ENCODE measurements at regions not wholly inside any gene's neighbourhood (a gene's known extent, or its start where the extent isn't known, plus 50 kb on each side); places are given as distances from the start of the nearest gene placed in this dataset.
A peak's percentile ranks its signal among the peaks of the same experiment; 100 is the strongest.

DNA sequence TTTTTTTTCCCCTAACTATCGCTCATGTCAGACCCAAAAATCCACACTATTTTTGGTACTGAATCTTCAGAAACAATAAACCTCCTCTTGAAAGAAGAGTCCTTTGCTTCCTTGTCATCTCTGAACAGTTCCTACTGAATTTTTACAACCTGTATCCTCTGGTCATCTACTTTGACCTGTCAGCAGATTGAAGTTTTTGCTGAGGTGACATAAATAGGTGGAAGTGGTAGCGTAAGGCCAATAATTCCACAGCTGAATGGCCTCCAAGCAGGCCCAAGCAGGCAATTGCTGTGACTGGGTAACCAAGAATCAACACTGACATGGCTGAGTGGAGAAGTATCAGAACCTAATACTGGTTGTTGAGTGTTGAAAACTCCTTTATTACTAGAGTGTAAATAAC lies 117.4 kb upstream of the MAGI2 start:
- H3K4me1 ChIP-seq (ENCODE audit: control extremely low read depth in 1 of 4, control insufficient read depth in 4 of 4, insufficient read depth in 4 of 4, low read length in 3 of 4) = no peaks in the 10 kb centered on the region
- ChIA-PET CTCF (no interaction called here), POLR2A (no interaction called here)
- no peaks in the 10 kb centered on the region for H3K36me3 ChIP-seq (ENCODE audit: control insufficient read depth in 4 of 4, insufficient read depth in 4 of 4, low read length in 3 of 4)
- H3K9me3 ChIP-seq (ENCODE audit: control extremely low read depth in 1 of 5, control insufficient read depth in 4 of 5, insufficient read depth in 2 of 5, low read depth in 1 of 5, low read length in 4 of 5) = no peaks in the 10 kb centered on the region
- 94% methylated on average over 2 of the region's 2 CpGs for WGBS (ENCODE audit: insufficient coverage)
- no peak overlapping the region for H3K4me3 ChIP-seq (ENCODE audit: control insufficient read depth in 1 of 7, extremely low read depth in 1 of 7, insufficient read depth in 4 of 7, low read depth in 2 of 7, low read length in 6 of 7)
- H3K27ac ChIP-seq (ENCODE audit: insufficient read depth in 1 of 2, low read depth in 1 of 2, low read length in 2 of 2, poor library complexity in 1 of 2, severe bottlenecking in 2 of 2) = no peak overlapping the region
- DNase-seq = no peak
- H3K27me3 ChIP-seq (replicated peaks in 2 of 5; ENCODE audit: control insufficient read depth in 4 of 5, insufficient read depth in 5 of 5, low read length in 4 of 5) = no peaks in the 10 kb centered on the region

GRCh38 chr7:79563821-79564522 lies 110.5 kb upstream of the MAGI2 start:
- Histone ChIP-seq H3K27me3 (replicated peaks in 2 of 5; ENCODE audit: control insufficient read depth in 4 of 5, insufficient read depth in 5 of 5, low read length in 4 of 5) (no peaks in the 10 kb centered on the region), H3K27ac (ENCODE audit: insufficient read depth in 1 of 2, low read depth in 1 of 2, low read length in 2 of 2, poor library complexity in 1 of 2, severe bottlenecking in 2 of 2) (no peak overlapping the region), H3K4me1 (ENCODE audit: control extremely low read depth in 1 of 4, control insufficient read depth in 4 of 4, insufficient read depth in 4 of 4, low read length in 3 of 4) (no peaks in the 10 kb centered on the region), H3K4me3 (ENCODE audit: control insufficient read depth in 1 of 7, extremely low read depth in 1 of 7, insufficient read depth in 4 of 7, low read depth in 2 of 7, low read length in 6 of 7) (no peak overlapping the region), H3K36me3 (ENCODE audit: control insufficient read depth in 4 of 4, insufficient read depth in 4 of 4, low read length in 3 of 4) (no peaks in the 10 kb centered on the region), H3K9me3 (ENCODE audit: control extremely low read depth in 1 of 5, control insufficient read depth in 4 of 5, insufficient read depth in 2 of 5, low read depth in 1 of 5, low read length in 4 of 5) (no peaks in the 10 kb centered on the region)
- CTCF ChIA-PET = no interaction called here
- WGBS (ENCODE audit: insufficient coverage) = no CpG with 5 or more reads among the region's 2 CpGs
- POLR2A ChIA-PET = no interaction called here
- DNase-seq = no peak

DNA sequence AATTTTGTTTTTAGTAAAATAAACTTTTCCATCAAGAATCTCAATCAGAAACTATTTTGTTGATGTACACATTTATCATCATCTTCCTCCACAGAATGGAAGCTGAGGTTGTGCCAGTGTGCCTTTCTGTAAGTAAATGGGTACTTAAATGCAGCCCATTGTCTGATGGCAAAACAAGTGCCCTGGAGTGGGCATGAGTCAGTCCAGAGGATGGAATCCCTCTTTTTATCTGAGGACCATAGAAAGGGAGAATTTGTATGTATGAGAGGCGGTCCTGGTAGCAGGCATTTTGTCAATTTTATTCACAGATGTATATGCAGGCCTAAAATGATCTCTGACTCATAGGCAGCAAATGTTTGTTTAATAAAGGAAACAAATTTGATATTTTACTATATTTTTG lies 102.1 kb upstream of the MAGI2 start:
- ChIA-PET CTCF (no interaction called here), POLR2A (no interaction called here)
- no CpG with 5 or more reads among the region's 1 CpG for WGBS (ENCODE audit: insufficient coverage)
- H3K27ac ChIP-seq (ENCODE audit: insufficient read depth in 1 of 2, low read depth in 1 of 2, low read length in 2 of 2, poor library complexity in 1 of 2, severe bottlenecking in 2 of 2) = no peak overlapping the region
- no peak overlapping the region for H3K4me3 ChIP-seq (ENCODE audit: control insufficient read depth in 1 of 7, extremely low read depth in 1 of 7, insufficient read depth in 4 of 7, low read depth in 2 of 7, low read length in 6 of 7)
- H3K4me1 ChIP-seq (ENCODE audit: control extremely low read depth in 1 of 4, control insufficient read depth in 4 of 4, insufficient read depth in 4 of 4, low read length in 3 of 4) = no peaks in the 10 kb centered on the region
- H3K36me3 ChIP-seq (ENCODE audit: control insufficient read depth in 4 of 4, insufficient read depth in 4 of 4, low read length in 3 of 4) = no peaks in the 10 kb centered on the region
- H3K9me3 ChIP-seq (ENCODE audit: control extremely low read depth in 1 of 5, control insufficient read depth in 4 of 5, insufficient read depth in 2 of 5, low read depth in 1 of 5, low read length in 4 of 5) = no peaks in the 10 kb centered on the region
- H3K27me3 ChIP-seq (replicated peaks in 2 of 5; ENCODE audit: control insufficient read depth in 4 of 5, insufficient read depth in 5 of 5, low read length in 4 of 5) = no peaks in the 10 kb centered on the region
- no peak for DNase-seq

DNA sequence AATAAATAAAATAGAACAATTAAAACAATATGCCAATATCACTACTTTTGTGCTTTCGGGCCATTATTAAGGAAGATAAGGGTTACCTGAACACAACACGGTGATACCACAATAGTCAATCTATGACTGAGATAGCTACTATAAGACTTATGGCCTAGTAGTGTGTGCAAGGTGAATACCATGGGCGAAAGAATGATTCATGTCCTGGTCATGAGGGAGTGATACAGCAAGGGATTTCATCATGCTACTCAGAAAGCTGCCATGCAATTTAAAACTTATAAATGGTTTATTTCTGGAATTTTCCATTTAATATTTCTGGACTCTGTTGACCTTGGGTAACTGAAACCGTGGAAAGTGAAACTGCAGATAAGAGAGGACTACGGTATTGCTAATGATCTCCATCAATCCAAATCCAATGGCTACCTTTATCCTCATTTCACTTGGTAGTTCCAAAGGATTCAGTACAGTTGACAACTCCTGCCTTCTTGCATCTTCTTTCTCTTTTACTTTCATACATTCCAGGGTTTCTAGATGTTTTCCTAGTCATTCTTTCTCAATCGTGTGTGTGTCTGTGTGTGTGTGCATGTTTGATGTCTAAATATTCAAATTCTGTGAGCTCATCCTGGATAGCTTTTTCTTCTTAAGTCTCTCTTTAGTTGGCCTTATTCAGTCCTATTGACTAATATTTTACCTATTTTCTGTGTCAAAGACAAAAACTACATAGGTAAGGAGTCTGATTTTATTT lies 100.5 kb upstream of the MAGI2 start:
- CTCF ChIA-PET = no interaction called here
- 100% methylated on average over 3 of the region's 6 CpGs for WGBS (ENCODE audit: insufficient coverage)
- no peak for DNase-seq
- Histone ChIP-seq H3K27ac (ENCODE audit: insufficient read depth in 1 of 2, low read depth in 1 of 2, low read length in 2 of 2, poor library complexity in 1 of 2, severe bottlenecking in 2 of 2) (no peak overlapping the region), H3K4me1 (ENCODE audit: control extremely low read depth in 1 of 4, control insufficient read depth in 4 of 4, insufficient read depth in 4 of 4, low read length in 3 of 4) (no peaks in the 10 kb centered on the region), H3K4me3 (ENCODE audit: control insufficient read depth in 1 of 7, extremely low read depth in 1 of 7, insufficient read depth in 4 of 7, low read depth in 2 of 7, low read length in 6 of 7) (no peak overlapping the region), H3K9me3 (ENCODE audit: control extremely low read depth in 1 of 5, control insufficient read depth in 4 of 5, insufficient read depth in 2 of 5, low read depth in 1 of 5, low read length in 4 of 5) (no peaks in the 10 kb centered on the region), H3K36me3 (ENCODE audit: control insufficient read depth in 4 of 4, insufficient read depth in 4 of 4, low read length in 3 of 4) (no peaks in the 10 kb centered on the region), H3K27me3 (replicated peaks in 2 of 5; ENCODE audit: control insufficient read depth in 4 of 5, insufficient read depth in 5 of 5, low read length in 4 of 5) (no peaks in the 10 kb centered on the region)
- POLR2A ChIA-PET = no interaction called here

- no peaks in the 10 kb centered on the region for H3K36me3 ChIP-seq (ENCODE audit: control insufficient read depth in 4 of 4, insufficient read depth in 4 of 4, low read length in 3 of 4)
- no peak overlapping the region for H3K27ac ChIP-seq (ENCODE audit: insufficient read depth in 1 of 2, low read depth in 1 of 2, low read length in 2 of 2, poor library complexity in 1 of 2, severe bottlenecking in 2 of 2)
- H3K9me3 ChIP-seq (ENCODE audit: control extremely low read depth in 1 of 5, control insufficient read depth in 4 of 5, insufficient read depth in 2 of 5, low read depth in 1 of 5, low read length in 4 of 5) = no peaks in the 10 kb centered on the region
- H3K4me3 ChIP-seq (ENCODE audit: control insufficient read depth in 1 of 7, extremely low read depth in 1 of 7, insufficient read depth in 4 of 7, low read depth in 2 of 7, low read length in 6 of 7) = no peak overlapping the region
- CTCF ChIA-PET = no interaction called here
- POLR2A ChIA-PET = no interaction called here
- H3K4me1 ChIP-seq (ENCODE audit: control extremely low read depth in 1 of 4, control insufficient read depth in 4 of 4, insufficient read depth in 4 of 4, low read length in 3 of 4) = no peaks in the 10 kb centered on the region
- H3K27me3 ChIP-seq (replicated peaks in 2 of 5; ENCODE audit: control insufficient read depth in 4 of 5, insufficient read depth in 5 of 5, low read length in 4 of 5) = no peaks in the 10 kb centered on the region
- no peak for DNase-seq
These were observed 99.0 kb upstream of the MAGI2 start for GRCh38 chr7:79552463-79552862.

DNA sequence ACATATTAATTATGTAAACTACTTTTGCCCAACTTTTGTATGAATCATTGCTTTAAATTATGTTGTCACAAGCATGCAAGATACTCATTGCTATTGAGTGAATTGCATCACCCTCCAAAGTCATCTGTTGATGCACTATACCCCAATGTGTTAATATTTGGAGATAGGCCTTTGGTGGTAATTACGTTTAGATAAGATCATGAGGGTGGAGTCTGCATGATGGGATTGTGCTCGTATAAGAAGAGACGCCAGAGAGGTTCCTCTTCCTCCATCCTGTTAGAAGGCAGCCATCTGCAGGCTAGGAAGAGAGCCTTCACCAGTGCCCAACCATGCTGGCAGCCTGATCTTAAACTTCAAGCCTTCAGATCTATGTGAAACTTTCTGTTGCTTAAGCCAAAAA lies 95.3 kb upstream of the MAGI2 start:
- 56% methylated on average over 3 of the region's 3 CpGs for WGBS (ENCODE audit: insufficient coverage)
- ChIA-PET CTCF (no interaction called here), POLR2A (no interaction called here)
- Histone ChIP-seq H3K27ac (ENCODE audit: insufficient read depth in 1 of 2, low read depth in 1 of 2, low read length in 2 of 2, poor library complexity in 1 of 2, severe bottlenecking in 2 of 2) (no peak overlapping the region), H3K36me3 (ENCODE audit: control insufficient read depth in 4 of 4, insufficient read depth in 4 of 4, low read length in 3 of 4) (no peaks in the 10 kb centered on the region), H3K27me3 (replicated peaks in 2 of 5; ENCODE audit: control insufficient read depth in 4 of 5, insufficient read depth in 5 of 5, low read length in 4 of 5) (no peaks in the 10 kb centered on the region), H3K9me3 (ENCODE audit: control extremely low read depth in 1 of 5, control insufficient read depth in 4 of 5, insufficient read depth in 2 of 5, low read depth in 1 of 5, low read length in 4 of 5) (no peaks in the 10 kb centered on the region), H3K4me1 (ENCODE audit: control extremely low read depth in 1 of 4, control insufficient read depth in 4 of 4, insufficient read depth in 4 of 4, low read length in 3 of 4) (no peaks in the 10 kb centered on the region), H3K4me3 (ENCODE audit: control insufficient read depth in 1 of 7, extremely low read depth in 1 of 7, insufficient read depth in 4 of 7, low read depth in 2 of 7, low read length in 6 of 7) (no peak overlapping the region)
- DNase-seq = peak in 2 of 3 donors; percentile 11 to 17

DNA sequence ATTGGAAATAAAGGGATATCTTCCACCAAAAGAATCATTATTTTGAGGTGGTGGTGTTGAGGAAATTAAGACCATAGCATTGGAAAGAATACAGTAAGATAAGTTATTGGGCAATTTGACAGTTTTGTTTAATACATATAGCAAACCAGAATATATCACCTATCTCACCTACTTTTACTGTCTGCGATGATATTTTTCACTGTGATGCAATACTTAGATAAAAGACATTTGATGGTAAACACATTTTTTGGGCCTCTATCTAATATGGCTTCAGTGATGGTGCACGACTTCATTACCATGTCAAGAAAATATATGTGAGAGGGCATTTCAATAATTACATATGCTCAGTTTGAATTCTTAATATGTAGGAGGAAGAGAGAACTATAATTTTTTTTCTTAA lies 93.7 kb upstream of the MAGI2 start:
- Histone ChIP-seq H3K27ac (ENCODE audit: insufficient read depth in 1 of 2, low read depth in 1 of 2, low read length in 2 of 2, poor library complexity in 1 of 2, severe bottlenecking in 2 of 2) (no peak overlapping the region), H3K4me3 (ENCODE audit: control insufficient read depth in 1 of 7, extremely low read depth in 1 of 7, insufficient read depth in 4 of 7, low read depth in 2 of 7, low read length in 6 of 7) (no peak overlapping the region), H3K9me3 (ENCODE audit: control extremely low read depth in 1 of 5, control insufficient read depth in 4 of 5, insufficient read depth in 2 of 5, low read depth in 1 of 5, low read length in 4 of 5) (no peaks in the 10 kb centered on the region), H3K4me1 (ENCODE audit: control extremely low read depth in 1 of 4, control insufficient read depth in 4 of 4, insufficient read depth in 4 of 4, low read length in 3 of 4) (no peaks in the 10 kb centered on the region), H3K36me3 (ENCODE audit: control insufficient read depth in 4 of 4, insufficient read depth in 4 of 4, low read length in 3 of 4) (no peaks in the 10 kb centered on the region), H3K27me3 (replicated peaks in 2 of 5; ENCODE audit: control insufficient read depth in 4 of 5, insufficient read depth in 5 of 5, low read length in 4 of 5) (no peaks in the 10 kb centered on the region)
- ChIA-PET POLR2A (no interaction called here), CTCF (no interaction called here)
- no CpG with 5 or more reads among the region's 2 CpGs for WGBS (ENCODE audit: insufficient coverage)
- no peak for DNase-seq

Data from common myeloid progenitor, CD34-positive (primary cell).